NCI-H187 treated with DMSO at 0.1 percent for 48 hours (cell line): ENCODE measurements at regions not wholly inside any gene's neighbourhood (a gene's known extent, or its start where the extent isn't known, plus 50 kb on each side); places are given as distances from the start of the nearest gene placed in this dataset.
"Not testable (repeated sequence)": the region's sequence is repeated elsewhere in the genome, so short reads cannot be mapped to it uniquely, and the experiment has no call there.

Experiments
- DNase-seq: peaks from one replicate; lab custom pipeline; 2025; lab: John Stamatoyannopoulos, UW

GRCh38 chr5:168126606-168127005 lies 164.8 kb upstream of the WWC1 start:
- DNase-seq: no peak

- no peak for DNase-seq
These were observed 163.3 kb upstream of the WWC1 start for GRCh38 chr5:168128111-168128510.

GRCh38 chr5:168128557-168128956 lies 162.9 kb upstream of the WWC1 start:
- DNase-seq: no peak

GRCh38 chr5:168131519-168131918 lies 159.9 kb upstream of the WWC1 start:
- DNase-seq: no peak

- no peak for DNase-seq
These were observed 159.2 kb upstream of the WWC1 start for GRCh38 chr5:168132241-168132641.

- DNase-seq: no peak
These were observed 155.5 kb upstream of the WWC1 start for GRCh38 chr5:168135897-168136296.

GRCh38 chr5:168136340-168136739 lies 155.1 kb upstream of the WWC1 start:
- DNase-seq: no peak

GRCh38 chr5:168137265-168137664 lies 154.2 kb upstream of the WWC1 start:
- DNase-seq: no peak

GRCh38 chr5:168140241-168140640 lies 151.2 kb upstream of the WWC1 start:
- no peak for DNase-seq

GRCh38 chr5:168142402-168142801 lies 149.0 kb upstream of the WWC1 start:
- DNase-seq: no peak

- not testable (repeated sequence) for DNase-seq
These were observed 147.9 kb upstream of the WWC1 start for GRCh38 chr5:168143521-168143920.

GRCh38 chr5:168147106-168147505 lies 144.3 kb upstream of the WWC1 start:
- DNase-seq: no peak

GRCh38 chr5:168147568-168148360 lies 143.7 kb upstream of the WWC1 start:
- no peak for DNase-seq

GRCh38 chr5:168151041-168151440 lies 140.4 kb upstream of the WWC1 start:
- DNase-seq: no peak

- DNase-seq: no peak
These were observed 138.8 kb upstream of the WWC1 start for GRCh38 chr5:168152660-168153059.

GRCh38 chr5:168153263-168153875 lies 138.1 kb upstream of the WWC1 start:
- DNase-seq: no peak

GRCh38 chr5:168153876-168154270 lies 137.6 kb upstream of the WWC1 start:
- no peak for DNase-seq

- no peak for DNase-seq
These were observed 135.9 kb upstream of the WWC1 start for GRCh38 chr5:168155585-168155984.

GRCh38 chr5:168156170-168156569 lies 135.3 kb upstream of the WWC1 start:
- DNase-seq: no peak

GRCh38 chr5:168157141-168157540 lies 134.3 kb upstream of the WWC1 start:
- no peak for DNase-seq

GRCh38 chr5:168159425-168159824 lies 132.0 kb upstream of the WWC1 start:
- no peak for DNase-seq

- no peak for DNase-seq
These were observed 129.0 kb upstream of the WWC1 start for GRCh38 chr5:168162464-168162863.

GRCh38 chr5:168163966-168164365 lies 127.5 kb upstream of the WWC1 start:
- DNase-seq: no peak
